Panc1 (cell line): ENCODE measurements at regions not wholly inside any gene's neighbourhood (a gene's known extent, or its start where the extent isn't known, plus 50 kb on each side); places are given as distances from the start of the nearest gene placed in this dataset.

Experiments
- ATAC-seq: fragments of 200-7000 bp; cut with Tn5 transposase; 2 replicates; pipeline ENCODE4 v1.9.1; 2020; ENCODE audit warnings: mild to moderate bottlenecking, moderate library complexity
- BruUV-seq: library from RNA; stranded (reverse); fragments of 400-500 nt; replicated peaks from 2 replicates; lab custom pipeline; 2021; lab: Mats Ljungman, UMichigan
- CTCF ChIA-PET: fragments of 300-600 bp; sonication (Branson Sonifier 250); formaldehyde crosslinking; loops from one replicate; lab custom pipeline; 2022; ENCODE audit warnings: antibody characterized with exemption; lab: Charles Lee
- POLR2A ChIA-PET: fragments of 300-600 bp; sonication (Branson Sonifier 250); formaldehyde crosslinking; loops from one replicate; lab custom pipeline; 2022; ENCODE audit warnings: antibody characterized with exemption; lab: Charles Lee
- DNase-seq: peaks from one replicate; pipeline ENCODE4 v3.0.0-alpha.2; 2010; ENCODE audit warnings: low read depth, low spot score
- H3K27ac ChIP-seq: 2 replicates; pipeline ENCODE4 v1.5.1; 2011; ENCODE audit warnings: mild to moderate bottlenecking, low read length, inconsistent platforms
- H3K27me3 ChIP-seq: fragments of 200-500 bp; sonication (Bioruptor generic); 2 replicates; pipeline ENCODE4 v1.6.0; 2014; ENCODE audit warnings: low read length, inconsistent platforms; ENCODE audit not compliant: control insufficient read depth, insufficient read depth
- H3K36me3 ChIP-seq: fragments of 200-500 bp; sonication (Bioruptor generic); 2 replicates; pipeline ENCODE4 v1.5.1; 2014; ENCODE audit warnings: inconsistent platforms, mild to moderate bottlenecking, low read length, moderate library complexity; ENCODE audit not compliant: control insufficient read depth, insufficient read depth
- H3K4me1 ChIP-seq: 2 replicates; pipeline ENCODE4 v1.5.1; 2011; ENCODE audit warnings: inconsistent platforms, mild to moderate bottlenecking, low read length, moderate library complexity; ENCODE audit not compliant: control insufficient read depth, insufficient read depth
- H3K4me3 ChIP-seq, 2 experiments: 2 replicates each; pipeline ENCODE4 v1.5.1; 2011 to 2012; ENCODE audit warnings: low read depth in 2 of 2, low read length in 2 of 2, mild to moderate bottlenecking in 2 of 2, inconsistent platforms in 1 of 2, moderate library complexity in 1 of 2
- H3K9me3 ChIP-seq: fragments of 200-500 bp; sonication (Bioruptor generic); 2 replicates; pipeline ENCODE4 v1.5.1; 2014; ENCODE audit warnings: low read depth, mild to moderate bottlenecking, inconsistent platforms, low read length, moderate library complexity; ENCODE audit not compliant: control insufficient read depth, insufficient read depth
- CTCF ChIP-seq: fragments of 450-650 bp; IDR thresholded peaks from 2 replicates; pipeline ENCODE4 v1.5.1; 2017; ENCODE audit warnings: mild to moderate bottlenecking
- POLR2AphosphoS5 ChIP-seq: IDR thresholded peaks from 2 replicates; pipeline ENCODE4 v1.6.1; 2012; ENCODE audit warnings: mild to moderate bottlenecking, low read depth, low read length, moderate library complexity
- REST ChIP-seq, 2 experiments: IDR thresholded peaks; 2 replicates each; pipeline ENCODE4 v1.6.1; 2011 to 2012; ENCODE audit warnings: low read depth in 2 of 2, control low read depth in 1 of 2, low read length in 1 of 2, mild to moderate bottlenecking in 1 of 2, moderate library complexity in 1 of 2; ENCODE audit not compliant: insufficient read depth in 1 of 2
- SIN3A ChIP-seq: IDR thresholded peaks from 2 replicates; pipeline ENCODE4 v1.6.1; 2012; ENCODE audit warnings: low read depth, mild to moderate bottlenecking, low read length, moderate library complexity, borderline replicate concordance; ENCODE audit not compliant: insufficient read depth
- TCF7L2 ChIP-seq: IDR thresholded peaks from 2 replicates; pipeline ENCODE4 v1.6.1; 2011; ENCODE audit warnings: mild to moderate bottlenecking, low read depth, low read length, inconsistent platforms
- in situ Hi-C: cut with HindIII; loops from 2 replicates; pipeline ENCODE4 v1.10.0; 2016; ENCODE audit warnings: low sequenced_read_pairs, low pct_unique_long_range_greater_than_20kb
- intact Hi-C: fragments of 100-400 bp; cut with micrococcal nuclease; formaldehyde crosslinking; loops from one replicate; pipeline ENCODE4 v1.10.0; 2022; ENCODE audit not compliant: unreplicated experiment

GRCh38 chr3:115385774-115386730 is 237.3 kb upstream of the GAP43 start:
- ATAC-seq (no peak), DNase-seq (no peak)
- TF ChIP-seq REST (IDR thresholded peaks at IDR 0.05; ENCODE audit: insufficient read depth in 1 of 2, low read depth in 2 of 2, low read length in 1 of 2) (no peak), CTCF (no peak), SIN3A (no peak), TCF7L2 (no peak), POLR2AphosphoS5 (no peak)
- H3K4me3 ChIP-seq = no peak overlapping the region
- H3K27me3 ChIP-seq = no peaks in the 10 kb centered on the region
- ChIA-PET POLR2A (no interaction called here), CTCF (no interaction called here)
- intact Hi-C loops = no loop called here
- no TSS peak for BruUV-seq
- H3K9me3 ChIP-seq = no peaks in the 10 kb centered on the region
- H3K36me3 ChIP-seq = no peaks in the 10 kb centered on the region
- H3K27ac ChIP-seq = no peak overlapping the region
- in situ Hi-C loops = no loop called here
- no peaks in the 10 kb centered on the region for H3K4me1 ChIP-seq

- in situ Hi-C loops (no loop called here), intact Hi-C loops (no loop called here)
- Histone ChIP-seq H3K4me3 (no peak overlapping the region), H3K9me3 (no peaks in the 10 kb centered on the region), H3K27me3 (no peaks in the 10 kb centered on the region), H3K4me1 (no peaks in the 10 kb centered on the region), H3K36me3 (no peaks in the 10 kb centered on the region), H3K27ac (no peak overlapping the region)
- no peak for DNase-seq
- CTCF ChIA-PET = no interaction called here
- ATAC-seq = no peak
- POLR2A ChIA-PET = no interaction called here
- no peak for TF ChIP-seq SIN3A
- no TSS peak for BruUV-seq
Observed at GRCh38 chr3:115388166-115388565, 235.1 kb upstream of the GAP43 start.

- in situ Hi-C loops (no loop called here), intact Hi-C loops (no loop called here)
- H3K9me3 ChIP-seq = no peaks in the 10 kb centered on the region
- no TSS peak for BruUV-seq
- POLR2A ChIA-PET = no interaction called here
- ATAC-seq (no peak), DNase-seq (no peak)
- H3K27me3 ChIP-seq = no peaks in the 10 kb centered on the region
- no peaks in the 10 kb centered on the region for H3K36me3 ChIP-seq
- TF ChIP-seq CTCF = no peak
- TF ChIP-seq SIN3A = no peak
- TF ChIP-seq POLR2AphosphoS5 = no peak
- TF ChIP-seq TCF7L2 = no peak
- no peak for TF ChIP-seq REST (IDR thresholded peaks at IDR 0.05; ENCODE audit: insufficient read depth in 1 of 2, low read depth in 2 of 2, low read length in 1 of 2)
- no peak overlapping the region for H3K4me3 ChIP-seq
- no peak overlapping the region for H3K27ac ChIP-seq
- CTCF ChIA-PET = no interaction called here
- H3K4me1 ChIP-seq = no peaks in the 10 kb centered on the region
Observed at GRCh38 chr3:115388811-115389210, 234.5 kb upstream of the GAP43 start.
